Thyroid gland (tissue), 4 donors: ENCODE measurements at regions not wholly inside any gene's neighbourhood (a gene's known extent, or its start where the extent isn't known, plus 50 kb on each side); places are given as distances from the start of the nearest gene placed in this dataset.

ENCODE experiments used
- POLR2A ChIP-seq, 2 donors: fragments of 450-650 bp; IDR thresholded peaks; one replicate each; pipeline ENCODE4 v1.6.1; 2017; ENCODE audit warnings: antibody characterized with exemption in 2 of 2, mild to moderate bottlenecking in 2 of 2, moderate library complexity in 1 of 2
- TF ChIP-seq, protein P1 (sequence below), 6 experiments: fragments of 200-600 bp in 3 of 6; fragments of 450-650 bp in 3 of 6; sonication (generic) in 3 of 6; IDR thresholded peaks; one replicate each; pipeline ENCODE4 v1.5.1; 2016 to 2019; ENCODE audit warnings: antibody characterized with exemption in 6 of 6, mild to moderate bottlenecking in 2 of 6, inconsistent platforms in 1 of 6, moderate library complexity in 1 of 6

DNA sequence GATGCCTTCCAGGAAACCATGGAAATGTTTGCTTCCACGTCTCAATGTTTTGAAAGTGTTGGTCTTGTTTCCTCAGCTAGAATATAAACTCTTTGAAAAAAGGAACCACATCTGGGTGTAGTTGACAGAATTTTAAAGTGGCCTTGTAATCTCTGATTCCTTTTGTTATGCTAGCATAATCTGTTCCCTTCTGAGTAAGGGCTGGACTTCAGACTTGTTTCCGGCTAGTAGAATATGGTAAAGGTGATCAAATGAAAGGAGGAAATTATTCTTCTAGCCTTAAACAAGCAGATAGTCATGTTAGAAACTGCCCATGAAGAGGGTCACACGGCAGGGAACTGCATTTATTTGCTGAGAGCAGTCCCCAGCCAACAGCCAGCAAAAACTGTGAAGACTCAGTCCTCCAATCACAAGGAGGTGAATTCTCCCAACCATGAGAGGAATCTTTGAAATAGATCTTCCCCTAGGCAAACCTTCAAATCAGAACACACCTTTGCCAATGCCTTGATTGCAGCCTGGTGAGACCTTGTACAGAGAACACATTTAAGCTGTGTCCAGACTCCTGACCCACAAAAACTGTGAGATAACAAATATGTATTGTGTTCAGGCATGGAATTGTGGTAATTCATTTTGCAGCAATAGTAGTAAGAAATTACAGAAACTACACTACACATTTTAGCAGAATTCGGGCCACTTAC is 316.9 kb upstream of the SP8 start:
- TF ChIP-seq, protein P1, sequence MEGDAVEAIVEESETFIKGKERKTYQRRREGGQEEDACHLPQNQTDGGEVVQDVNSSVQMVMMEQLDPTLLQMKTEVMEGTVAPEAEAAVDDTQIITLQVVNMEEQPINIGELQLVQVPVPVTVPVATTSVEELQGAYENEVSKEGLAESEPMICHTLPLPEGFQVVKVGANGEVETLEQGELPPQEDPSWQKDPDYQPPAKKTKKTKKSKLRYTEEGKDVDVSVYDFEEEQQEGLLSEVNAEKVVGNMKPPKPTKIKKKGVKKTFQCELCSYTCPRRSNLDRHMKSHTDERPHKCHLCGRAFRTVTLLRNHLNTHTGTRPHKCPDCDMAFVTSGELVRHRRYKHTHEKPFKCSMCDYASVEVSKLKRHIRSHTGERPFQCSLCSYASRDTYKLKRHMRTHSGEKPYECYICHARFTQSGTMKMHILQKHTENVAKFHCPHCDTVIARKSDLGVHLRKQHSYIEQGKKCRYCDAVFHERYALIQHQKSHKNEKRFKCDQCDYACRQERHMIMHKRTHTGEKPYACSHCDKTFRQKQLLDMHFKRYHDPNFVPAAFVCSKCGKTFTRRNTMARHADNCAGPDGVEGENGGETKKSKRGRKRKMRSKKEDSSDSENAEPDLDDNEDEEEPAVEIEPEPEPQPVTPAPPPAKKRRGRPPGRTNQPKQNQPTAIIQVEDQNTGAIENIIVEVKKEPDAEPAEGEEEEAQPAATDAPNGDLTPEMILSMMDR (IDR thresholded peaks at IDR 0.05), result no peak
- TF ChIP-seq POLR2A (IDR thresholded peaks at IDR 0.05), result no peak
